HL-60 (cell line): ENCODE measurements at regions not wholly inside any gene's neighbourhood (a gene's known extent, or its start where the extent isn't known, plus 50 kb on each side); places are given as distances from the start of the nearest gene placed in this dataset.

Source experiments
- DNase-seq, 2 experiments: peaks; one replicate each; pipeline ENCODE4 v3.0.0-alpha.2; 2010 to 2020; ENCODE audit warnings: low read depth in 1 of 2, low spot score in 1 of 2
- H3K27ac ChIP-seq: fragments of 250-450 bp; sonication (Bioruptor Pico); replicated peaks from 2 replicates; pipeline ENCODE4 v1.5.1; 2020; ENCODE audit warnings: mild to moderate bottlenecking, moderate library complexity
- H3K27me3 ChIP-seq: fragments of 250-450 bp; sonication (Bioruptor Pico); 2 replicates; pipeline ENCODE4 v1.5.1; 2021; ENCODE audit warnings: mild to moderate bottlenecking, moderate library complexity; ENCODE audit not compliant: insufficient read depth, poor library complexity, severe bottlenecking
- H3K4me3 ChIP-seq: replicated peaks from 2 replicates; pipeline ENCODE4 v1.5.1; 2011; ENCODE audit warnings: mild to moderate bottlenecking, control low read depth, low read length; ENCODE audit not compliant: insufficient read depth
- GABPA ChIP-seq: IDR thresholded peaks from 2 replicates; pipeline ENCODE4 v1.6.1; 2012; ENCODE audit warnings: low read depth
- POLR2AphosphoS5 ChIP-seq: IDR thresholded peaks from 2 replicates; pipeline ENCODE4 v1.6.1; 2012; ENCODE audit warnings: low read depth
- SPI1 ChIP-seq: IDR thresholded peaks from 2 replicates; pipeline ENCODE4 v1.6.1; 2012; ENCODE audit warnings: low read depth, mild to moderate bottlenecking, borderline replicate concordance
- TF ChIP-seq, protein P1 (sequence below): IDR thresholded peaks from 2 replicates; pipeline ENCODE4 v1.6.1; 2012; ENCODE audit warnings: low read depth; ENCODE audit not compliant: insufficient replicate concordance
- TF ChIP-seq, protein P2 (sequence below): IDR thresholded peaks from one replicate; pipeline ENCODE4 v1.5.1; 2011; ENCODE audit warnings: low read length, control low read depth, inconsistent platforms; ENCODE audit not compliant: insufficient read depth

DNA sequence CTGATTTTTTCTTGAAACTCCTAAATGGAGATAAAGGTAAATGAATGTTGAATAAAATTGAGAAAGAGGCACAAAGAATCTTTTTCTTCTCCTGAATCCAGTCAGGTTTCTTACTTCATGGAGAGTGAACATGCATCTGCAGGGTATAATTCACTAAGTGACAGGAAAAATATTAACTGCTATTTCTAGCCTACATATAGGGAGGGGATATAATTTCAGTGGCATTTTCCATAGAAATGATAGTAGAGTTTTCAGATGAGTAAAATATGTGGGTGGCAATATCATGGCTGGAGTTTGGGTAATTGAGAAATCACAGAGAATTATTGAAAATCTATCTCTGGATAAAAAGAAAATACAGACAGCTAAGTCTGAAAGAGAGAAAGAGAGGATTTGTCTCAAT, 1227.0 kb upstream of the GJE1 start:
- DNase-seq, result no peak
- H3K27me3 ChIP-seq, result no peaks in the 10 kb centered on the region
- H3K4me3 ChIP-seq, result no peak overlapping the region
- H3K27ac ChIP-seq, result no peak overlapping the region
- TF ChIP-seq GABPA (no peak), SPI1 (no peak), POLR2AphosphoS5 (no peak)
- TF ChIP-seq, protein P1, sequence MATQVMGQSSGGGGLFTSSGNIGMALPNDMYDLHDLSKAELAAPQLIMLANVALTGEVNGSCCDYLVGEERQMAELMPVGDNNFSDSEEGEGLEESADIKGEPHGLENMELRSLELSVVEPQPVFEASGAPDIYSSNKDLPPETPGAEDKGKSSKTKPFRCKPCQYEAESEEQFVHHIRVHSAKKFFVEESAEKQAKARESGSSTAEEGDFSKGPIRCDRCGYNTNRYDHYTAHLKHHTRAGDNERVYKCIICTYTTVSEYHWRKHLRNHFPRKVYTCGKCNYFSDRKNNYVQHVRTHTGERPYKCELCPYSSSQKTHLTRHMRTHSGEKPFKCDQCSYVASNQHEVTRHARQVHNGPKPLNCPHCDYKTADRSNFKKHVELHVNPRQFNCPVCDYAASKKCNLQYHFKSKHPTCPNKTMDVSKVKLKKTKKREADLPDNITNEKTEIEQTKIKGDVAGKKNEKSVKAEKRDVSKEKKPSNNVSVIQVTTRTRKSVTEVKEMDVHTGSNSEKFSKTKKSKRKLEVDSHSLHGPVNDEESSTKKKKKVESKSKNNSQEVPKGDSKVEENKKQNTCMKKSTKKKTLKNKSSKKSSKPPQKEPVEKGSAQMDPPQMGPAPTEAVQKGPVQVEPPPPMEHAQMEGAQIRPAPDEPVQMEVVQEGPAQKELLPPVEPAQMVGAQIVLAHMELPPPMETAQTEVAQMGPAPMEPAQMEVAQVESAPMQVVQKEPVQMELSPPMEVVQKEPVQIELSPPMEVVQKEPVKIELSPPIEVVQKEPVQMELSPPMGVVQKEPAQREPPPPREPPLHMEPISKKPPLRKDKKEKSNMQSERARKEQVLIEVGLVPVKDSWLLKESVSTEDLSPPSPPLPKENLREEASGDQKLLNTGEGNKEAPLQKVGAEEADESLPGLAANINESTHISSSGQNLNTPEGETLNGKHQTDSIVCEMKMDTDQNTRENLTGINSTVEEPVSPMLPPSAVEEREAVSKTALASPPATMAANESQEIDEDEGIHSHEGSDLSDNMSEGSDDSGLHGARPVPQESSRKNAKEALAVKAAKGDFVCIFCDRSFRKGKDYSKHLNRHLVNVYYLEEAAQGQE, result no peak
- TF ChIP-seq, protein P2, sequence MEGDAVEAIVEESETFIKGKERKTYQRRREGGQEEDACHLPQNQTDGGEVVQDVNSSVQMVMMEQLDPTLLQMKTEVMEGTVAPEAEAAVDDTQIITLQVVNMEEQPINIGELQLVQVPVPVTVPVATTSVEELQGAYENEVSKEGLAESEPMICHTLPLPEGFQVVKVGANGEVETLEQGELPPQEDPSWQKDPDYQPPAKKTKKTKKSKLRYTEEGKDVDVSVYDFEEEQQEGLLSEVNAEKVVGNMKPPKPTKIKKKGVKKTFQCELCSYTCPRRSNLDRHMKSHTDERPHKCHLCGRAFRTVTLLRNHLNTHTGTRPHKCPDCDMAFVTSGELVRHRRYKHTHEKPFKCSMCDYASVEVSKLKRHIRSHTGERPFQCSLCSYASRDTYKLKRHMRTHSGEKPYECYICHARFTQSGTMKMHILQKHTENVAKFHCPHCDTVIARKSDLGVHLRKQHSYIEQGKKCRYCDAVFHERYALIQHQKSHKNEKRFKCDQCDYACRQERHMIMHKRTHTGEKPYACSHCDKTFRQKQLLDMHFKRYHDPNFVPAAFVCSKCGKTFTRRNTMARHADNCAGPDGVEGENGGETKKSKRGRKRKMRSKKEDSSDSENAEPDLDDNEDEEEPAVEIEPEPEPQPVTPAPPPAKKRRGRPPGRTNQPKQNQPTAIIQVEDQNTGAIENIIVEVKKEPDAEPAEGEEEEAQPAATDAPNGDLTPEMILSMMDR, result no peak

DNA sequence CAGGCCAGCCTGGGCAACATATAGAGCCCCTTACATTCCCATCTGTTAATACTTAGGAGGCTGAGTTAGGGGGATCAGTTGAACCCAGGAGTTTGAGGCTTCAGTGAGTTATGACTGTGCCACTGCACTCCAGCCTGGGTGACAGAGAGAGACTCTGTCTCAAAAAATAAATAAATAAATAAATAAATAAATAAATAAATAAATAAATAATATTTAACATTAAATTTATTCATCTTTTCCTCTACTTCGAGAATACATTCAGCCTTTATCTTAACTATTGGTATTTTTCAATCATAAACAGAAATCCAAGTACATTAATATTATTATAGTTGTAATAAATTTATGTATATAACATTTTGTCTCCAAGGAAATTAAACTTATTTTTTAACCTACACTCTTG, 1227.7 kb upstream of the GJE1 start:
- Histone ChIP-seq H3K4me3 (no peak overlapping the region), H3K27me3 (no peaks in the 10 kb centered on the region), H3K27ac (no peak overlapping the region)
- no peak for DNase-seq
- TF ChIP-seq, protein P2, result no peak
- no peak for TF ChIP-seq POLR2AphosphoS5
- TF ChIP-seq SPI1, result no peak
- no peak for TF ChIP-seq GABPA
- TF ChIP-seq, protein P1, result no peak

DNA sequence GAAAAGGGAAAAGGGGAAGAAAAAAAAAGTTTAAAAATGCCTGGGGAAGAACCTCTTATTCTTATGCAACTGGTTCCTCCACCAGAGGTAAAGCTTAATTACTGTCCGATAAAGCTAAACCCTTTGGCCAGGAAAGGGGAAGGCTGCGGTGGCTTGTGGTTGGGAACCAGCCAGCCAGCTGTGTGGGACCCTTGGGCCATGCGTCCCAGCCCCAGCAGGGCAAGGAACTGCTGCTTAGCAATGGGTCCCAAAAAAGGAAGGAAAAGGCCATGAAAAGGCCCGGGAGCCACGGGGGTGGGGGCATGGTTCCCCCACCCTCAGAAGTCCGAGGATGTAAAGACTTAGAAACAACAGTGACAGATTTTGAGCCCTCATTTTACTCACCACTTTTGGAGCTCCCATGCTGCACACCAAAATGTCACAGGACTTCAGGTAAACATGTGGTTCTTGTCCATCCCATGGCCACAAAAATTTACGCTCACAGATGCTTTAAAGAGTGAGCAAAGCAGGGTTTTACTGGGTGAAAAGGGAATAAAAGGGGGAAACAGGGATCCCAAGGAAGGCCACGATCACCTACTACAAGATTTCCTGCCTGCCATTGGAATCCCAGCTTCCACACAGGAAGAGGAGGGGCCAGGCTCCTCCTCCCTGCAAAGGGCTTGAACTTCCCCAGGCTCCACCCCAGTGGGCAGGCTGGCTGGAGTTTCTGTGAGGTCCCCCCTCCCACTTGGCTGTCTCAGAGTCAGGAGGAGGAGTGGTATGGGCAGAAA, 1234.7 kb upstream of the GJE1 start:
- peak overlapping the region; percentile 86 for H3K27ac ChIP-seq
- DNase-seq, result peak; percentile 70 to 94
- peak overlapping the region; percentile 60 for H3K4me3 ChIP-seq
- H3K27me3 ChIP-seq, result no peaks in the 10 kb centered on the region
- TF ChIP-seq SPI1 (peak; percentile 89), POLR2AphosphoS5 (peak; percentile 86), GABPA (0 out of 2 replicates have a peak, but pooled peaks have one; percentile 28)
- TF ChIP-seq, protein P1, result no peak
- TF ChIP-seq, protein P2, result no peak
